ENCODE measurements at regions not wholly inside any gene's neighbourhood (a gene's known extent, or its start where the extent isn't known, plus 50 kb on each side); places are given as distances from the start of the nearest gene placed in this dataset.

DNA sequence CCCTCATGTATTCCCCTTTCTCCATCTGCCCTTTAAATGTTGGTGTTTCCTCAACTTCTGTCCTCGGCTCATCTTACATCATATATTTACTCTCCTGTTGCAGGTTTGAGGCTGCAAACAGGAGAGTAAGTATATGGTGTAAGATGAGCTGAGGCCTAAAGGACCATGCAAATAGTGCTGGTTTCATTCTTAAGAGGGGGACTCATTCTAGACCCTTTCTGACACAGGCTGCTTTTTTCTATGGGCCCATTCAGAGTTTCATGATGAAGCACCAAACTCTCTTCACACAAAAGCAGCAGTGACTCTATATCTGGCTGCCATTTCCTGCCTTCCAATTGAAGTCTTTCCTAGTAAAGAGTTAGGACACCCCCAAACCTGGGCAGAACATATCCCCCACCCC, 218.5 kb downstream of the PHLDA1 start:
- Histone ChIP-seq H3K23ac (ENCODE audit: low read depth, low read length, poor library complexity) (no peak overlapping the region), H3K27ac (replicated peaks; ENCODE audit: low read length) (no peak overlapping the region), H3K36me3 (replicated peaks in 1 of 2; ENCODE audit: control insufficient read depth in 2 of 2, insufficient read depth in 2 of 2, low read length in 2 of 2) (no peaks in the 10 kb centered on the region), H3K4me1 (ENCODE audit: control insufficient read depth in 2 of 2, insufficient read depth in 1 of 2, low read depth in 1 of 2, low read length in 2 of 2) (peaks cover 9 to 54% of the 10 kb centered on the region in 2 donors), H2AFZ (ENCODE audit: low read length) (no peak overlapping the region), H3K18ac (ENCODE audit: low read length) (no peak overlapping the region), H3K9ac (ENCODE audit: low read depth, low read length, poor library complexity) (no peak overlapping the region), H2BK12ac (ENCODE audit: low read length) (no peak overlapping the region), H3K14ac (ENCODE audit: low read length) (no peak overlapping the region), H2AK5ac (ENCODE audit: low read depth, low read length) (no peak overlapping the region), H4K91ac (ENCODE audit: low read depth, low read length, poor library complexity) (no peak overlapping the region), H2BK120ac (ENCODE audit: low read depth, low read length) (no peak overlapping the region), H3K4me2 (ENCODE audit: insufficient read depth, low read length, poor library complexity, severe bottlenecking) (no peak overlapping the region), H3K4me3 (ENCODE audit: low read length in 2 of 2) (no peak overlapping the region), H4K8ac (ENCODE audit: low read depth, low read length) (no peak overlapping the region), H3K4ac (ENCODE audit: low read length) (no peak overlapping the region), H3K9me3 (replicated peaks in 1 of 2; ENCODE audit: control insufficient read depth in 2 of 2, insufficient read depth in 1 of 2, low read depth in 1 of 2, low read length in 2 of 2) (peaks cover 2 to 10% of the 10 kb centered on the region in 2 donors), H3K27me3 (ENCODE audit: control insufficient read depth in 3 of 3, insufficient read depth in 3 of 3, low read depth in 1 of 3, low read length in 3 of 3) (peaks cover 0 to 2% (median 0%) of the 10 kb centered on the region in 3 experiments), H3K79me1 (ENCODE audit: low read depth, low read length) (no peaks in the 10 kb centered on the region), H2BK15ac (ENCODE audit: low read length) (no peak overlapping the region), H2BK5ac (ENCODE audit: low read length) (no peak overlapping the region)
- DNase-seq (ENCODE audit: low spot score): no peak
- WGBS, 2 donors (ENCODE audit: extremely low coverage in 2 of 2, insufficient read length in 2 of 2, insufficient replicate concordance in 1 of 2): no CpG with 5 or more reads among the region's 1 CpG

DNA sequence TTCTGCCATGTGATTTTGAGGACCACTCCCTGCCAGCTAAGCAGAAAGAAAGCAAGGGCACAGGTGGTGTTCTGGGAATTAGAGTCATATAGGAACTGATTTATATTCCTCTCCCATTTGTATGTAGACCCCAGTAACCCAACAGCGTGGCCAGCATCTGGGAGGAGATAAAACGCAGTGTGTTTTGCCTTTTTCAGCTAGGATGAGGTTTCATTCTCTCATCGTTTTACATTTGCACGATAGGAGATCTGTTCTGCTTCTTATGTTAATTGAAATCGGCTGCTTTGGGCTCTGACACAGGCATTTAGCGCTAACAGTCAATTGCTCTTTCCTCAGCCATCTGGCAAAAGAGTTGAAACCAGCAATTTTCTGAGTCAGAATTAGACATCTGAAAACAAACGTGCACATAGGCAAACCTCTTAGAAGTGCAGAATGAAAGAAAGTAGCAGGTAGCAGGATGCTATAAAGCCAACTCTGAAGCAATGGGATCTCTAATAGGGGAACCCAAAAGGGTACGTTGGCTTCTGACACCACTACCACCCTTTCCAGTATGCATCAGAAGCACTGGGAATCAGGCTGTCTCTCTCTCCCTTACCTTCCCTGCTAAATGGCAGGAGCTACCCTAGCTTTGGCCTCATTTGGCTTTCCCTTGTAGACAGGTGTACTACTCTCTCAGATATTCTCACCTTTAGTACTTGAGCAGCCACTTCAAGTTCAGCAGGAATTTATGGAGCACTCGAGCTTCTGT, 219.1 kb downstream of the PHLDA1 start:
- peaks cover 2 to 16% of the 10 kb centered on the region in 2 donors for H3K9me3 ChIP-seq (replicated peaks in 1 of 2; ENCODE audit: control insufficient read depth in 2 of 2, insufficient read depth in 1 of 2, low read depth in 1 of 2, low read length in 2 of 2)
- no peak overlapping the region for H3K18ac ChIP-seq (ENCODE audit: low read length)
- no peak overlapping the region for H3K4me3 ChIP-seq (ENCODE audit: low read length in 2 of 2)
- no peak overlapping the region for H3K9ac ChIP-seq (ENCODE audit: low read depth, low read length, poor library complexity)
- no peak overlapping the region for H3K4me2 ChIP-seq (ENCODE audit: insufficient read depth, low read length, poor library complexity, severe bottlenecking)
- H2AK5ac ChIP-seq (ENCODE audit: low read depth, low read length): no peak overlapping the region
- H2BK5ac ChIP-seq (ENCODE audit: low read length): no peak overlapping the region
- H3K27ac ChIP-seq (replicated peaks; ENCODE audit: low read length): no peak overlapping the region
- H3K4me1 ChIP-seq (ENCODE audit: control insufficient read depth in 2 of 2, insufficient read depth in 1 of 2, low read depth in 1 of 2, low read length in 2 of 2): peaks cover 9 to 54% of the 10 kb centered on the region in 2 donors
- no peak overlapping the region for H2BK15ac ChIP-seq (ENCODE audit: low read length)
- no peak overlapping the region for H2BK120ac ChIP-seq (ENCODE audit: low read depth, low read length)
- H3K4ac ChIP-seq (ENCODE audit: low read length): no peak overlapping the region
- no peak overlapping the region for H2BK12ac ChIP-seq (ENCODE audit: low read length)
- no peak overlapping the region for H4K91ac ChIP-seq (ENCODE audit: low read depth, low read length, poor library complexity)
- H2AFZ ChIP-seq (ENCODE audit: low read length): peak overlapping the region; percentile 43
- H4K8ac ChIP-seq (ENCODE audit: low read depth, low read length): no peak overlapping the region
- H3K79me1 ChIP-seq (ENCODE audit: low read depth, low read length): no peaks in the 10 kb centered on the region
- WGBS, 2 donors (ENCODE audit: extremely low coverage in 2 of 2, insufficient read length in 2 of 2, insufficient replicate concordance in 1 of 2): no CpG with 5 or more reads among the region's 9 CpGs
- H3K23ac ChIP-seq (ENCODE audit: low read depth, low read length, poor library complexity): no peak overlapping the region
- H3K36me3 ChIP-seq (replicated peaks in 1 of 2; ENCODE audit: control insufficient read depth in 2 of 2, insufficient read depth in 2 of 2, low read length in 2 of 2): no peaks in the 10 kb centered on the region
- H3K14ac ChIP-seq (ENCODE audit: low read length): no peak overlapping the region
- no peak for DNase-seq (ENCODE audit: low spot score)
- peaks cover 0 to 2% (median 0%) of the 10 kb centered on the region in 3 experiments for H3K27me3 ChIP-seq (ENCODE audit: control insufficient read depth in 3 of 3, insufficient read depth in 3 of 3, low read depth in 1 of 3, low read length in 3 of 3)

DNA sequence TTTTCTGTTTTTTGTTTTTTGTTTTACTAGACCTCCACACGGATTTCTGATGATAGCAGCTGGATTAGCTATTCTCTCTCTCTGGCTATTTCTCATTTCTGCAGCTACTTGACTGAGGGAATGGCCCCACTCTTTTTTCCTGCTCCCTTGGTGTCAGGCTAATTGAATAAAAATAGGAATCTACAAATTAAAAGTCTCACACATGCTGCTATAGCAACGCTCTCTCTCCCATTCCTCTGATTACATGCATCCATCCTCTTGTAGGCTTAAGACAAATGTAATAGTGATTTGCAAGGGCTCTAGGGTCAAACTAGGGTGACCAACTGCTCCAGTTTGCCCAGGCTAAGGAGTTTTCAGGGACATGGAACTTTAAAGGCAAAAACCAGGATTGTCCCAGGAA, 221.8 kb downstream of the PHLDA1 start:
- H2BK120ac ChIP-seq (ENCODE audit: low read depth, low read length): no peak overlapping the region
- H3K36me3 ChIP-seq (replicated peaks in 1 of 2; ENCODE audit: control insufficient read depth in 2 of 2, insufficient read depth in 2 of 2, low read length in 2 of 2): no peaks in the 10 kb centered on the region
- no peak overlapping the region for H2BK15ac ChIP-seq (ENCODE audit: low read length)
- H3K9ac ChIP-seq (ENCODE audit: low read depth, low read length, poor library complexity): no peak overlapping the region
- H2AFZ ChIP-seq (ENCODE audit: low read length): peak overlapping the region; percentile 41
- no peaks in the 10 kb centered on the region for H3K79me1 ChIP-seq (ENCODE audit: low read depth, low read length)
- WGBS, 2 donors (ENCODE audit: extremely low coverage in 2 of 2, insufficient read length in 2 of 2, insufficient replicate concordance in 1 of 2): no CpG with 5 or more reads among the region's 2 CpGs
- no peak overlapping the region for H4K91ac ChIP-seq (ENCODE audit: low read depth, low read length, poor library complexity)
- H3K4me2 ChIP-seq (ENCODE audit: insufficient read depth, low read length, poor library complexity, severe bottlenecking): no peak overlapping the region
- no peak overlapping the region for H2BK12ac ChIP-seq (ENCODE audit: low read length)
- H3K4me1 ChIP-seq (ENCODE audit: control insufficient read depth in 2 of 2, insufficient read depth in 1 of 2, low read depth in 1 of 2, low read length in 2 of 2): peaks cover 6 to 40% of the 10 kb centered on the region in 2 donors
- no peak overlapping the region for H3K4ac ChIP-seq (ENCODE audit: low read length)
- H3K27ac ChIP-seq (replicated peaks; ENCODE audit: low read length): no peak overlapping the region
- no peak overlapping the region for H3K4me3 ChIP-seq (ENCODE audit: low read length in 2 of 2)
- no peak overlapping the region for H3K18ac ChIP-seq (ENCODE audit: low read length)
- no peak overlapping the region for H2AK5ac ChIP-seq (ENCODE audit: low read depth, low read length)
- no peak overlapping the region for H3K23ac ChIP-seq (ENCODE audit: low read depth, low read length, poor library complexity)
- peaks cover 2 to 27% of the 10 kb centered on the region in 2 donors for H3K9me3 ChIP-seq (replicated peaks in 1 of 2; ENCODE audit: control insufficient read depth in 2 of 2, insufficient read depth in 1 of 2, low read depth in 1 of 2, low read length in 2 of 2)
- DNase-seq (ENCODE audit: low spot score): no peak
- no peak overlapping the region for H2BK5ac ChIP-seq (ENCODE audit: low read length)
- H4K8ac ChIP-seq (ENCODE audit: low read depth, low read length): no peak overlapping the region
- H3K27me3 ChIP-seq (ENCODE audit: control insufficient read depth in 3 of 3, insufficient read depth in 3 of 3, low read depth in 1 of 3, low read length in 3 of 3): peaks cover 0 to 2% (median 0%) of the 10 kb centered on the region in 3 experiments
- no peak overlapping the region for H3K14ac ChIP-seq (ENCODE audit: low read length)

- WGBS, 2 donors (ENCODE audit: extremely low coverage in 2 of 2, insufficient read length in 2 of 2, insufficient replicate concordance in 1 of 2): no CpG with 5 or more reads among the region's 1 CpG
- Histone ChIP-seq H3K36me3 (replicated peaks in 1 of 2; ENCODE audit: control insufficient read depth in 2 of 2, insufficient read depth in 2 of 2, low read length in 2 of 2) (no peaks in the 10 kb centered on the region), H2BK120ac (ENCODE audit: low read depth, low read length) (no peak overlapping the region)
Observed at GRCh38 chr12:75807494-75807893, 224.1 kb downstream of the PHLDA1 start.

More at GRCh38 chr12:75807494-75807893, 224.1 kb downstream of the PHLDA1 start:
- H3K4me3 ChIP-seq (ENCODE audit: low read length in 2 of 2): no peak overlapping the region
- H3K79me1 ChIP-seq (ENCODE audit: low read depth, low read length): no peaks in the 10 kb centered on the region
- no peak overlapping the region for H2AFZ ChIP-seq (ENCODE audit: low read length)
- H2BK15ac ChIP-seq (ENCODE audit: low read length): no peak overlapping the region
- H2BK12ac ChIP-seq (ENCODE audit: low read length): no peak overlapping the region
- H3K18ac ChIP-seq (ENCODE audit: low read length): no peak overlapping the region
- H4K91ac ChIP-seq (ENCODE audit: low read depth, low read length, poor library complexity): no peak overlapping the region
- H3K27ac ChIP-seq (replicated peaks; ENCODE audit: low read length): no peak overlapping the region
- no peak overlapping the region for H4K8ac ChIP-seq (ENCODE audit: low read depth, low read length)
- no peak overlapping the region for H3K4ac ChIP-seq (ENCODE audit: low read length)
- H2AK5ac ChIP-seq (ENCODE audit: low read depth, low read length): no peak overlapping the region
- H3K4me2 ChIP-seq (ENCODE audit: insufficient read depth, low read length, poor library complexity, severe bottlenecking): no peak overlapping the region
- peaks cover 2 to 21% of the 10 kb centered on the region in 2 donors for H3K4me1 ChIP-seq (ENCODE audit: control insufficient read depth in 2 of 2, insufficient read depth in 1 of 2, low read depth in 1 of 2, low read length in 2 of 2)
- no peaks in the 10 kb centered on the region for H3K27me3 ChIP-seq (ENCODE audit: control insufficient read depth in 3 of 3, insufficient read depth in 3 of 3, low read depth in 1 of 3, low read length in 3 of 3)
- H3K14ac ChIP-seq (ENCODE audit: low read length): no peak overlapping the region
- no peak overlapping the region for H3K9ac ChIP-seq (ENCODE audit: low read depth, low read length, poor library complexity)
- H2BK5ac ChIP-seq (ENCODE audit: low read length): no peak overlapping the region
- H3K9me3 ChIP-seq (replicated peaks in 1 of 2; ENCODE audit: control insufficient read depth in 2 of 2, insufficient read depth in 1 of 2, low read depth in 1 of 2, low read length in 2 of 2): peaks cover 2 to 27% of the 10 kb centered on the region in 2 donors
- DNase-seq (ENCODE audit: low spot score): no peak
- H3K23ac ChIP-seq (ENCODE audit: low read depth, low read length, poor library complexity): no peak overlapping the region

Measured in neuronal stem cell (in vitro differentiated cells).